ENCODE measurements at regions not wholly inside any gene's neighbourhood (a gene's known extent, or its start where the extent isn't known, plus 50 kb on each side); places are given as distances from the start of the nearest gene placed in this dataset.
A peak's percentile ranks its signal among the peaks of the same experiment; 100 is the strongest.

DNA sequence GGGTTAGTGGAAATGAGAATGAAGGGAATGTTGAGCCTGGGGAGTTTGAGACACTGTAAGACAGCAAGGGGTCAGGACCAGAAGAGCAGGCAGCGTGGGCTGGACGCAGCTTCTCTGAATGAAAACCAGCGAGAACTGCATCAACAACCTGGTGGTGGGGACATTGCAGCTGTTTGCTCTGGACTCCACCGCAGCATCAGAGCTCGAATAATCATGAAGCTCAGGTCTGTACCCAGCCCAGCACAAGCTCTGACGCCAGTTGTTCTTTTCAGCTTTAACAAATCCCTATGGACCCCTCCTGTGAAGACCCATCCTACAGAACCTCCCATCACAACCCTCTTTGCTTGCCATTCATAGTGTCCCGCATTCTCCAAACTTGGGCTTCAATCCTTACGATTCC lies 106.8 kb upstream of the PNPLA4 start:
- no peaks in the 10 kb centered on the region for H3K9me3 ChIP-seq
- no peak for TF ChIP-seq CTCF (IDR thresholded peaks at IDR 0.05)
- ATAC-seq (no peak), FAIRE-seq (no peak), DNase-seq (no peak)
- no peaks in the 10 kb centered on the region for H3K27me3 ChIP-seq
- H3K36me3 ChIP-seq = no peaks in the 10 kb centered on the region
- H3K4me1 ChIP-seq = no peaks in the 10 kb centered on the region
- intact Hi-C loops (cut with DNase I) = no loop called here
- H3K4me3 ChIP-seq = no peak overlapping the region
- WGBS, 2 donors = 85 to 90% methylated on average over 8 of the region's 8 CpGs
- no peak overlapping the region for H3K27ac ChIP-seq

GRCh38 chrX:8033175-8033574 lies 106.0 kb upstream of the PNPLA4 start:
- Histone ChIP-seq H3K27ac (no peak overlapping the region), H3K4me3 (no peak overlapping the region), H3K4me1 (no peaks in the 10 kb centered on the region), H3K36me3 (no peaks in the 10 kb centered on the region), H3K27me3 (no peaks in the 10 kb centered on the region), H3K9me3 (no peaks in the 10 kb centered on the region)
- 81 to 94% methylated on average over 4 of the region's 4 CpGs for WGBS, 2 donors
- FAIRE-seq (no peak), ATAC-seq (no peak), DNase-seq (no peak)
- no peak for TF ChIP-seq CTCF (IDR thresholded peaks at IDR 0.05)
- intact Hi-C loops (cut with DNase I) = no loop called here

DNA sequence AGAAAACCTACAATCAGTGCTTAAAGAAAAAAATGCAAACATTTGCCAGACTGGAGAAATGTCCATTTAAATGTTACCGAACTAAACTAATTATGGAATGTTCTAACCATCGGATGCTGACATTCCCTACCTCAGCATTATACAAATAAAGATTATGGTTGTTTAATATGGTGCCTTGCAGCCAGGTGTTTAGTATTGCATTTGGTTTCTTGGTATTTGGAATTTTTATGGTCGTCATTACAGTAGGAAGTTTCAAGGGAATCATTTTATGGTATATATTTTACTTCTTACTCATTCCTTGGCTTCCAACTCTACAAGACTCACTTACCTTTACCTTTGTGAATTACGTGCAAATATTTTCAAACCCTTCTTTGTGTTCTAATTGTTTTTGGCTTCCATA lies 103.1 kb upstream of the PNPLA4 start:
- WGBS, 2 donors = 85 to 88% methylated on average over 4 of the region's 4 CpGs
- Histone ChIP-seq H3K4me1 (no peaks in the 10 kb centered on the region), H3K27me3 (no peaks in the 10 kb centered on the region), H3K36me3 (no peaks in the 10 kb centered on the region), H3K9me3 (no peaks in the 10 kb centered on the region), H3K4me3 (no peak overlapping the region), H3K27ac (no peak overlapping the region)
- DNase-seq = no peak
- intact Hi-C loops (cut with DNase I) = no loop called here
- ATAC-seq = no peak
- TF ChIP-seq CTCF (IDR thresholded peaks at IDR 0.05) = no peak
- FAIRE-seq = no peak

DNA sequence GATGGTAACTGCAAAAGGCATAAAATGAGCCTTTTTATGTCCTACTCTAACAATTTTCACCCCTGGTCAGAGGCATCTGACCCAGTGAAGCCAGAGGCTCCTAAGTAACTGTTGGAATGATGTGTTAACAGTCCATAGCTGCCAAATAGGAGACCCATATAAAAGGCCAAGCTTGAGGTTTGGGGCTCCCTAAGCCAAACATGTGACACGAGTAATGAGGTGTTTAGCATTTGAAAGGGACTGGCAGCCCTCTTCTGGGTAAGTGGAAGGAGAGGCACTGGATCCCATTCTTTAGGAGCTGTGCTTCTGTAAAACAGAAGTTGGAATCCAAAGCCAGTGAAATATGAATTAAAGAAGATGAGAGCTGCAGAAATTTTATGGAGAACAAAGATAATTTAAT lies 100.6 kb upstream of the PNPLA4 start:
- TF ChIP-seq CTCF (IDR thresholded peaks at IDR 0.05) = no peak
- intact Hi-C loops (cut with DNase I) = no loop called here
- 31 to 49% methylated on average over 1 of the region's 1 CpG for WGBS, 2 donors
- Histone ChIP-seq H3K36me3 (no peaks in the 10 kb centered on the region), H3K27me3 (no peaks in the 10 kb centered on the region), H3K4me3 (no peak overlapping the region), H3K27ac (no peak overlapping the region), H3K4me1 (no peaks in the 10 kb centered on the region), H3K9me3 (no peaks in the 10 kb centered on the region)
- no peak for ATAC-seq
- no peak for DNase-seq
- FAIRE-seq = no peak

DNA sequence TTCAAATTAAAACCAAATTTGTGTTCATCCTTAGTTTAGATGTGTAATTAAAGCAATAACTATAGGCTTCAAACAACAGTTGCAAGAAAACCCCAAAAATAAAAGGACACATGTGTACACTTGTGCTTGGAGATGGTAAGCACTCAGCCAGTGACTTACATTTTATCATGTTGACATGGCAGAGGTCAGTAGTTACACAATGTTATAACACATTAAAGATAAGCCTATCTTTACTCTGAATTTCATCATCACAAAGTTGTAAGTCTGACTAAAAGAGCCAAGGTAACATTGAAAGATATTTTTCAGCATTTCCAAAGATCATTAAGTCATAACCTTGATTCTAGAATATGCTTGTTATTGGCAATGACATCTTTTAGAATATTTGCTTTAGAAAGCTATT lies 98.5 kb upstream of the PNPLA4 start:
- Histone ChIP-seq H3K4me3 (no peak overlapping the region), H3K36me3 (no peaks in the 10 kb centered on the region), H3K27ac (no peak overlapping the region), H3K9me3 (no peaks in the 10 kb centered on the region), H3K27me3 (no peaks in the 10 kb centered on the region), H3K4me1 (no peaks in the 10 kb centered on the region)
- FAIRE-seq (peak; percentile 39), DNase-seq (no peak), ATAC-seq (peak in 1 of 4 donors; percentile 22)
- no peak for TF ChIP-seq CTCF (IDR thresholded peaks at IDR 0.05)
- intact Hi-C loops (cut with DNase I) = no loop called here

All from pancreas (tissue), 10 donors.